ENCODE measurements at regions not wholly inside any gene's neighbourhood (a gene's known extent, or its start where the extent isn't known, plus 50 kb on each side); places are given as distances from the start of the nearest gene placed in this dataset.

DNA sequence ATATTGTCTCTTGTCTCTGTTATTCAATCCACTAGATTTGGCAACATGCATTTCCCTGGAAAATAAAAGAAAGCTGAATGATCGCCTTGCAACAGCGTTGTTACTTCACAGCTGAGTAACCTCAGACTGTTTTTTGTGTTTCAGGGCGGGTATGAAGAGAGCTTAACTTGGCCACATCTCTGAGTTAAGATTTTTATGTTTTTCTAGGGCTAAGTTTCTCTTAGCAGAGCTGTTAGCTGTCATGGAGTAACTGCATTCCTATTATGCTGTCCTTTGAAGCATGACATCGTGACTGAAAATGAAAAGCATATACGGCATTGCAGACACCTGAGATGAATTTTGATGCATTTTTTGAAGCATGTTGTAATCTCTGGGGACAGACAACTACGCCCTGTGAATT is 1798.9 kb downstream of the PCDH7 start:
- Histone ChIP-seq H3K27ac (ENCODE audit: low read depth, low read length) (no peak overlapping the region), H3K9me2 (ENCODE audit: insufficient read depth) (no peaks in the 10 kb centered on the region), H3K4me1 (ENCODE audit: control insufficient read depth in 1 of 2, insufficient read depth in 2 of 2, low read length in 2 of 2) (no peaks in the 10 kb centered on the region), H3K4me2 (ENCODE audit: low read length) (no peak overlapping the region), H3K9me3 (ENCODE audit: control insufficient read depth in 1 of 2, insufficient read depth in 1 of 2, low read depth in 1 of 2, low read length in 2 of 2) (no peaks in the 10 kb centered on the region), H3K4me3 (replicated peaks in 1 of 2; ENCODE audit: low read depth in 1 of 2, low read length in 2 of 2) (no peak overlapping the region), H4K20me1 (ENCODE audit: insufficient read depth) (no peaks in the 10 kb centered on the region), H3K27me3 (ENCODE audit: insufficient read depth, low read length) (no peaks in the 10 kb centered on the region), H3K79me2 (ENCODE audit: insufficient read depth, low read length) (no peaks in the 10 kb centered on the region), H3K36me3 (ENCODE audit: control insufficient read depth in 1 of 2, insufficient read depth in 2 of 2, low read length in 2 of 2) (no peaks in the 10 kb centered on the region), H3K9ac (ENCODE audit: low read length) (no peak overlapping the region), H2AFZ (ENCODE audit: low read depth, low read length, poor library complexity, severe bottlenecking) (peak overlapping the region; percentile 26)
- no peak for ATAC-seq
- intact Hi-C loops (cut with micrococcal nuclease): no loop called here
- no TSS peak for BruUV-seq (replicated peaks)
- ChIA-PET RAD21 (ENCODE audit: low non-redundant PET in 1 of 2, low total read pairs in 2 of 2, uncharacterized antibody in 2 of 2, unreplicated experiment in 2 of 2) (no interaction called here), POLR2A (no interaction called here), CTCF (no interaction called here)
- no peak for DNase-seq (ENCODE audit: low read depth, low spot score)
- TF ChIP-seq ZNF274 (IDR thresholded peaks at IDR 0.05; ENCODE audit: low read depth, low read length) (no peak), YY1 (IDR thresholded peaks at IDR 0.05; ENCODE audit: extremely low read depth, insufficient replicate concordance, low read depth, low read length) (no peak), CBX3 (IDR thresholded peaks at IDR 0.05; ENCODE audit: low read depth) (no peak), TCF7L2 (IDR thresholded peaks at IDR 0.05; ENCODE audit: borderline replicate concordance, extremely low read depth, insufficient read depth, insufficient read length) (no peak)

DNA sequence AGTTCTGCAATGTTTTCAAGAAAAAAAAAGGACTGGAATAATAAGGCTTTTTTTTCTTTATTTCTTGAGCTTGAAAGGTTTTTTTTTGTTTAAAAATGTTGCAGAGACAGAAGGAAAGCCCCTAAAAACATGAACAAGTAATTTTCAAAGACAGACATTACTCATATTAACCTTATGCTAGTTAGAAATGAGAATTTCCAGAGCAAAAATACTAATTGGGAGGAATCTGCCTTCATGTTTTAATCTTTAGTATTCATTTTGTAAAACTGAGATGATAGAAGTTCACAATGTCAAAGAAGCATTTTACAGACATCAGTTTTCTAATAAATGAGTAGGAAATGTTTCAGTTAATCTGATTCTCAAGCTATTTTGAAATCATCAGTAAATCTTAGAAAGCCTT is 1805.3 kb downstream of the PCDH7 start:
- Histone ChIP-seq H3K36me3 (ENCODE audit: control insufficient read depth in 1 of 2, insufficient read depth in 2 of 2, low read length in 2 of 2) (no peaks in the 10 kb centered on the region), H3K4me3 (replicated peaks in 1 of 2; ENCODE audit: low read depth in 1 of 2, low read length in 2 of 2) (no peak overlapping the region), H3K27ac (ENCODE audit: low read depth, low read length) (no peak overlapping the region), H3K4me1 (ENCODE audit: control insufficient read depth in 1 of 2, insufficient read depth in 2 of 2, low read length in 2 of 2) (no peaks in the 10 kb centered on the region), H2AFZ (ENCODE audit: low read depth, low read length, poor library complexity, severe bottlenecking) (peak overlapping the region; percentile 2), H3K79me2 (ENCODE audit: insufficient read depth, low read length) (no peaks in the 10 kb centered on the region), H3K9ac (ENCODE audit: low read length) (no peak overlapping the region), H3K27me3 (ENCODE audit: insufficient read depth, low read length) (no peaks in the 10 kb centered on the region), H3K9me2 (ENCODE audit: insufficient read depth) (no peaks in the 10 kb centered on the region), H4K20me1 (ENCODE audit: insufficient read depth) (no peaks in the 10 kb centered on the region), H3K9me3 (ENCODE audit: control insufficient read depth in 1 of 2, insufficient read depth in 1 of 2, low read depth in 1 of 2, low read length in 2 of 2) (no peaks in the 10 kb centered on the region), H3K4me2 (ENCODE audit: low read length) (no peak overlapping the region)
- no TSS peak for BruUV-seq (replicated peaks)
- ATAC-seq (no peak), DNase-seq (ENCODE audit: low read depth, low spot score) (no peak)
- CTCF ChIA-PET: no interaction called here
- TF ChIP-seq RAD21 (IDR thresholded peaks at IDR 0.05; ENCODE audit: low read depth): no peak
- no peak for TF ChIP-seq ELF1 (IDR thresholded peaks at IDR 0.05; ENCODE audit: borderline replicate concordance, low read depth)
- TF ChIP-seq ZBTB33 (IDR thresholded peaks at IDR 0.05; ENCODE audit: extremely low read depth, insufficient replicate concordance, low read length): no peak
- no peak for TF ChIP-seq ATF3 (IDR thresholded peaks at IDR 0.05)
- TF ChIP-seq POLR2A (IDR thresholded peaks at IDR 0.05; ENCODE audit: borderline replicate concordance, extremely low read depth, insufficient read depth, insufficient read length): no peak
- no peak for TF ChIP-seq TCF7L2 (IDR thresholded peaks at IDR 0.05; ENCODE audit: borderline replicate concordance, extremely low read depth, insufficient read depth, insufficient read length)
- RAD21 ChIA-PET (ENCODE audit: low non-redundant PET in 1 of 2, low total read pairs in 2 of 2, uncharacterized antibody in 2 of 2, unreplicated experiment in 2 of 2): no interaction called here
- POLR2A ChIA-PET: no interaction called here
- intact Hi-C loops (cut with micrococcal nuclease): no loop called here

Measured in HCT116 (cell line).